Muscle of leg (tissue), 3 donors: ENCODE measurements at regions not wholly inside any gene's neighbourhood (a gene's known extent, or its start where the extent isn't known, plus 50 kb on each side); places are given as distances from the start of the nearest gene placed in this dataset.

ENCODE experiments used
- DNase-seq: peaks from one replicate; pipeline ENCODE4 v3.0.0; 2013
- H3K27ac ChIP-seq: one replicate; pipeline ENCODE4 v1.5.1; 2013; ENCODE audit warnings: mild to moderate bottlenecking, low read length, control low read depth
- H3K27me3 ChIP-seq: one replicate; pipeline ENCODE4 v1.6.1; 2013; ENCODE audit warnings: low read length; ENCODE audit not compliant: control insufficient read depth, insufficient read depth
- H3K36me3 ChIP-seq: one replicate; pipeline ENCODE4 v1.6.1; 2013; ENCODE audit warnings: low read length; ENCODE audit not compliant: control insufficient read depth, insufficient read depth
- H3K4me1 ChIP-seq: one replicate; pipeline ENCODE4 v1.6.1; 2013; ENCODE audit warnings: low read length; ENCODE audit not compliant: control insufficient read depth, insufficient read depth
- H3K4me3 ChIP-seq: one replicate; pipeline ENCODE4 v1.5.1; 2013; ENCODE audit warnings: low read length, control low read depth
- H3K9me3 ChIP-seq: replicated peaks from 2 replicates; pipeline ENCODE4 v1.6.1; 2013; ENCODE audit warnings: low read depth, low read length; ENCODE audit not compliant: control insufficient read depth
- WGBS: methylation state at CpG from one replicate; pipeline ENCODE4 v1.1.5; 2013; ENCODE audit warnings: missing lambda C conversion rate; ENCODE audit not compliant: insufficient coverage; 5-methylcytosine and 5-hydroxymethylcytosine counted together

- Histone ChIP-seq H3K4me1 (no peaks in the 10 kb centered on the region), H3K36me3 (no peaks in the 10 kb centered on the region), H3K9me3 (no peaks in the 10 kb centered on the region), H3K27ac (no peak overlapping the region), H3K27me3 (peaks cover 6% of the 10 kb centered on the region), H3K4me3 (no peak overlapping the region)
- DNase-seq, result no peak
- WGBS, result 83% methylated on average over 9 of the region's 9 CpGs
Observed at GRCh38 chr11:134617360-134617759, 205.3 kb upstream of the B3GAT1 start.

GRCh38 chr11:134616038-134616437 lies 204.0 kb upstream of the B3GAT1 start:
- H3K27me3 ChIP-seq, result peaks cover 8% of the 10 kb centered on the region
- no peak overlapping the region for H3K27ac ChIP-seq
- no peak overlapping the region for H3K4me3 ChIP-seq
- 70% methylated on average over 2 of the region's 8 CpGs for WGBS
- no peaks in the 10 kb centered on the region for H3K4me1 ChIP-seq
- H3K9me3 ChIP-seq, result no peaks in the 10 kb centered on the region
- no peaks in the 10 kb centered on the region for H3K36me3 ChIP-seq
- DNase-seq, result no peak

GRCh38 chr11:134615041-134615615 lies 203.1 kb upstream of the B3GAT1 start:
- Histone ChIP-seq H3K27ac (no peak overlapping the region), H3K27me3 (peaks cover 8% of the 10 kb centered on the region), H3K9me3 (no peaks in the 10 kb centered on the region), H3K4me1 (no peaks in the 10 kb centered on the region), H3K4me3 (no peak overlapping the region), H3K36me3 (no peaks in the 10 kb centered on the region)
- no peak for DNase-seq
- WGBS, result 60% methylated on average over 1 of the region's 5 CpGs

GRCh38 chr11:134614141-134614540 lies 202.1 kb upstream of the B3GAT1 start:
- H3K27ac ChIP-seq, result no peak overlapping the region
- H3K4me1 ChIP-seq, result no peaks in the 10 kb centered on the region
- no peak for DNase-seq
- no peak overlapping the region for H3K4me3 ChIP-seq
- H3K27me3 ChIP-seq, result peaks cover 8% of the 10 kb centered on the region
- H3K9me3 ChIP-seq, result no peaks in the 10 kb centered on the region
- no peaks in the 10 kb centered on the region for H3K36me3 ChIP-seq
- no CpG with 5 or more reads among the region's 4 CpGs for WGBS

- H3K4me1 ChIP-seq, result no peaks in the 10 kb centered on the region
- H3K4me3 ChIP-seq, result no peak overlapping the region
- H3K36me3 ChIP-seq, result no peaks in the 10 kb centered on the region
- H3K27ac ChIP-seq, result no peak overlapping the region
- 94% methylated on average over 7 of the region's 9 CpGs for WGBS
- DNase-seq, result no peak
- H3K9me3 ChIP-seq, result no peaks in the 10 kb centered on the region
- H3K27me3 ChIP-seq, result peaks cover 8% of the 10 kb centered on the region
Observed at GRCh38 chr11:134613646-134614045, 201.6 kb upstream of the B3GAT1 start.

- 62% methylated on average over 6 of the region's 12 CpGs for WGBS
- H3K4me3 ChIP-seq, result no peak overlapping the region
- no peaks in the 10 kb centered on the region for H3K9me3 ChIP-seq
- no peak overlapping the region for H3K27ac ChIP-seq
- DNase-seq, result no peak
- H3K27me3 ChIP-seq, result peaks cover 8% of the 10 kb centered on the region
- H3K36me3 ChIP-seq, result no peaks in the 10 kb centered on the region
- H3K4me1 ChIP-seq, result no peaks in the 10 kb centered on the region
Observed at GRCh38 chr11:134612140-134613030, 200.3 kb upstream of the B3GAT1 start.

- H3K27ac ChIP-seq, result no peak overlapping the region
- peaks cover 8% of the 10 kb centered on the region for H3K27me3 ChIP-seq
- H3K4me1 ChIP-seq, result no peaks in the 10 kb centered on the region
- 85% methylated on average over 5 of the region's 8 CpGs for WGBS
- H3K4me3 ChIP-seq, result no peak overlapping the region
- no peaks in the 10 kb centered on the region for H3K9me3 ChIP-seq
- no peaks in the 10 kb centered on the region for H3K36me3 ChIP-seq
- no peak for DNase-seq
Observed at GRCh38 chr11:134611537-134611936, 199.5 kb upstream of the B3GAT1 start.

GRCh38 chr11:134610116-134610910 lies 198.3 kb upstream of the B3GAT1 start:
- Histone ChIP-seq H3K36me3 (no peaks in the 10 kb centered on the region), H3K4me3 (no peak overlapping the region), H3K27me3 (peaks cover 4% of the 10 kb centered on the region), H3K27ac (no peak overlapping the region), H3K9me3 (no peaks in the 10 kb centered on the region), H3K4me1 (no peaks in the 10 kb centered on the region)
- WGBS, result 65% methylated on average over 23 of the region's 23 CpGs
- no peak for DNase-seq

GRCh38 chr11:134609361-134610115 lies 197.5 kb upstream of the B3GAT1 start:
- Histone ChIP-seq H3K4me1 (no peaks in the 10 kb centered on the region), H3K9me3 (no peaks in the 10 kb centered on the region), H3K27ac (no peak overlapping the region), H3K36me3 (no peaks in the 10 kb centered on the region), H3K27me3 (peaks cover 4% of the 10 kb centered on the region), H3K4me3 (no peak overlapping the region)
- DNase-seq, result no peak
- 71% methylated on average over 27 of the region's 27 CpGs for WGBS
